DMS153 (cell line): ENCODE measurements at regions not wholly inside any gene's neighbourhood (a gene's known extent, or its start where the extent isn't known, plus 50 kb on each side); places are given as distances from the start of the nearest gene placed in this dataset.
"Not testable (repeated sequence)": the region's sequence is repeated elsewhere in the genome, so short reads cannot be mapped to it uniquely, and the experiment has no call there.

Experiments used
- DNase-seq: peaks from one replicate; lab custom pipeline; 2025; lab: John Stamatoyannopoulos, UW

DNA sequence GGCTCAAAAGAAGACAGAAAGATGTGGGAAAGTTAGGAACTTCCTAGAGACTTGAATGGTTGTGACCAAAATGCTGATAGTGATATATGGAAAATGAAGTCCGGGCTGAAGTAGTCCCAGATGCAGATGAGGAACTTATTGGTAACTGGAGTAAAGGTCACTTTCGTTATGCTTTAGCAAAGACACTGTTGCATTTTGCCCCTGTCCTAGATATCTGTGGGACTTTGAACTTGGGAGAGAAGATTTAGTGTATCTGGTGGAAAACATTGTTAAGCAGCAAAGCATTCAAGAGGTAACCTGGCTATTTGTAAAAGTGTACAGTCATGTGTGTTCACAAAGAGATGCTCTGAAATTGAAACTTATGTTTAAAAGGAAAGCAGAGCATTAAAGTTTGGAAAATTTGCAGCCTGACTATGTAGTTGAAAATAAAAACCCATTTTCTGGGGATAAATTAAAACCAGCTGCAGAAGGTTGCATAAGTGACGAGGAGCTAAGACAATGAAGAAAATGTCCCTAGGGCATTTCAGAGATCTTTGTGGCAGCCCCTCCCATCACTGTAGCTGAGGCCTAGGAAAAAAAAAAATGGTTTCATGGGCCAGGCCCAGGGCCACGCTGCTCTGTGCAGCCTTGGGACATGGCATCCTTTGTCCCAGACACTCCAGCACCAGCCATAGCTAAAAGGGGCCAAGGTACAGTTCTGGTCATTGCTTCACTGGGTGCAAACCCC, 1692.2 kb downstream of the HACE1 start:
- DNase-seq = no peak

- no peak for DNase-seq
Observed at GRCh38 chr6:103154779-103155572, 1704.7 kb downstream of the HACE1 start.

DNA sequence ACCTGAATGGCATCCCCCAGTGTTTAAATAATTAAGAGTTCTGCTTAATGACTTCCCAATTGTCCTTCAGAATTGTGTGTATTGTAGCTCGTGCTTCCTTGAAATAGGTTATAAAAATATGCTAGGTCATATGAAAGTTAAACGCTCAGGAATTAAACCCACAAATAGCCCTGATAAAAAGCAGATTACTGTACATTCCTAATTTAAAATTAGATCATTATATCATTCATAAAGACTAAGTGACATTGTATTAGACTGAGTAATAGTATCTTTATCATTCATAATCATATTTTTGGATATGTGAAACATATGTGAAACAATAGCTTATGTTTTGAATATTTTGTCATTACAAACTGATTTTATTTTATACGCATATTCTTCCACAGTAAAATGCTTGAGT, 1706.7 kb downstream of the HACE1 start:
- no peak for DNase-seq

DNA sequence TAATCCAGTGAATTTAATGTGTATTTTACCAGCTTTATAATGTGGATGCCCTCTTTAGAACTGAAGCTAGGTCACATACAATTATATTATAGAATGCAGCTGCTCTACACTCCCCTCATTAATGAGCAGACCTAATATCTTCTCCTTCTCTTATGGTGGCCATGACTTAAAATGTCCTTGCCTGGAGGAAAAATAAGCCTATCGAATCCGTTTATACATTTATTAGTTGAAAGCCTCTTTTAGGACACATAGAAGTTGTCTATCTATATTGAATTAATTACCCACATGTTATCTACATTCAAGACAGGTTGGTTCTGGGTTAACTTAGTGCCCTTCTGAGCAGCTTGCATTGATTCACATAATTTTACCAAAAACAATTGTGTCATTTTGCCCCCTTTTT, 1716.8 kb downstream of the HACE1 start:
- no peak for DNase-seq

GRCh38 chr6:103140308-103141027, 1719.3 kb downstream of the HACE1 start:
- no peak for DNase-seq

- DNase-seq = no peak
Observed at GRCh38 chr6:103139377-103139776, 1720.3 kb downstream of the HACE1 start.

DNA sequence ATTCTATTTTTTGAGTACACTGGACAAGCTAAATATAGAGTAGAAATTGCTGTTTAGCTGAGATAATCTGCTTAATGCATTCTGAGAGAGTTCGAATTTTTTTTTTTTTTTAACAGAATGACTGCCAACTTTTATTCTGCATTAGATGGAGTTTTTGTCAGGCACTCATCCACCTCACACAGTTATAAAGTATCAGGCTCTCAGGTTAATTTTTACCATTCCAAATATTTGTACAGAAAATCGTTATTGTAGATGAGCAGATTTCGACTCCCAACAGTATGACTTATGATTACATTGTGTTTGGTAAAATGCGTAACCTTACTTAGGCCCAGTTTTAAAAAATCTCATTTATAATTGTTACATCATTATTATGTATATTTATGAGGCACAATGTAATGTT, 1731.0 kb downstream of the GRIK2 start:
- no peak for DNase-seq

DNA sequence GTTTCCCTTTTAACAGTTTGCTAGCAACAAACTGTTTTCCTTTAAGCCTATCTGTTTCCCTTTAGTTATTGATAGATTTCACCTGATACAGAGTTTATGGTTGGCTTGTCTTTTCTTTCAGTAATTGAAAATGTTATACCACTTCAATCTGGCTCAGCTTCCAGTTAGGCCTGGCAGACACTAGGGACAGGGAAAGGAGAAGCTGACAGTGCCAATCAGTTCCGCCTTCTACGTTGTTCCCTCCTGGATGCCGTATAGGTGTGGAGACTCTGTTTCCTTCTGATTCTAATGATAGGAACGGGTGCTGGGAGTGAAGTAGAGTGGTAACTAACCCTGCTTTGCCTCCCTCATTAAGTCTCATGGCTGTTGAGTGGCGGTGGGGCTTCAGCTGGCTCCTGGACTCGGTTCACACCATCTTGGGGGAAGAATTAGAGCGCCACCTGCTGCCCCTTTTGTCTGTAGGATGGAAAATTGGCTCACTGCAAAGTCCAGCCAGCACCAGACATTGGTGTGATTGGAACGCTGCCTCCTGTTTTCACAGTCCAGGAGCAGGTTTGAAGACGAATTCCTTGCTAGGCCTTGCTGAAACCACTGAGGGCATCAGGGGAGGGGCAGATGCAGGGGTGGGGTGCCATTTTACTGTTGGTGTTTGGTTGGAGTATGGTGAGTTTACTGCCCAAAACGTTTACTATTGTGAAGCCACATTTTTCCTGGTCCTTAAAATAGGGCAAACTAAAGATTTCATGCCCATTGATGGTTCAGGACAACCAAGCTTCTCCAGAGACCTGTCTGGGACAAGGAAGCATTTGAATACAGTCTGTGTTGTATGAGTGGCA, 1729.5 kb downstream of the GRIK2 start:
- peak; percentile 23 for DNase-seq

DNA sequence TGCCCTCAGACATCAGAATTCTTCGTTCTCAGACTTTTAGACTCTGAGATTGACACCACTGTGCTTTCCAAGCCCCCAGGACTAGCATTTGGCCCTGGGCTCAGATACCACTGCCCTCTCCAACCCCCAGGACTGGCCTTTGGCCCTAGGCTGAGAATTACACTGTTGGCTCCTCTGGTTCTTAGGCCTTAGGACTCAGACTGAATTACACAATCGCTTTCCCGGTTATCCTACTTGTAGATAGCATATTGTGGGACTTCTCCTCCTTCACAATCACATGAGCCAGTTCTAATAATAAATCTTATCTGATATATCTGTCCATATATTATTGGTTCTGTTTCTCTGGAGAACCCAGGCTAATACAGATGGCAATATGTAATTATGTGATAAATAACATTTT, 1725.5 kb downstream of the GRIK2 start:
- DNase-seq = no peak

DNA sequence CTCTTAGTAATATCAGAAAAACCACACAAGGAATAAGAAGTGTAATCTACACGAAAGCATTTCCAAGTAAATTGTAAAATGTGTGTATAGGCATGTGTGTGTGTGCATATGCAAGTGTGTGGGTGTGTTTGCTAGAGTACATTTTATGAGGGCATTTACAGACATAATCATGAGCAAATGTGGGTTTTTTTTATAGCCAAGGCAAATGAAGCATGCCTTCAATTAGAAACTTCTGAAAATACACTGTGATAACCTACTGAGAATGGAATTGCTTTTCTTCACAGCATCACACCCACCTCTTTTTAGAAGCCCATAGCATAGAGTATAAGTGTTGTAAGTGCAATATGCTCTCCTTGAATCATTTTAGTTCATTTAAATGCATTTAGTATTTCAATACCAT, 1721.1 kb downstream of the GRIK2 start:
- no peak for DNase-seq

DNA sequence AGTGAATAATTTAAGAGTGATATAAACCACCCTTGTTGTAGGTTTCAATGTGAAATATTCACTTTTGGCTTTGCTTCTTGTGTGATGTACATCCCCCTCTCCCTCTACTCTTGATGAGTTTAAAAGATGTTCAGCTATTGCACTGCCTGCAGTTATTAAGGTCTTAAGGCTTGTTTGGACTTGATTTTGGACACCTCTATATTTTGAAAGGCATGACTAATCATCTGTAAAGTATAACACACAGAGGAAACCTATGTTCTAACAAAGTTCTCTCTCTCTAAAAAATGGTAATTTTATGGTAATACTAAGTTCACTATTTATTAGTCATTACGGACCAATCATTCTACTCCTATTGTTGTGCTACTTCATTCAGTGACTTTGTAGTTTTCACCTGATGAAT, 1719.9 kb downstream of the GRIK2 start:
- DNase-seq = no peak

GRCh38 chr6:103107985-103108384, 1714.5 kb downstream of the GRIK2 start:
- DNase-seq = no peak

DNA sequence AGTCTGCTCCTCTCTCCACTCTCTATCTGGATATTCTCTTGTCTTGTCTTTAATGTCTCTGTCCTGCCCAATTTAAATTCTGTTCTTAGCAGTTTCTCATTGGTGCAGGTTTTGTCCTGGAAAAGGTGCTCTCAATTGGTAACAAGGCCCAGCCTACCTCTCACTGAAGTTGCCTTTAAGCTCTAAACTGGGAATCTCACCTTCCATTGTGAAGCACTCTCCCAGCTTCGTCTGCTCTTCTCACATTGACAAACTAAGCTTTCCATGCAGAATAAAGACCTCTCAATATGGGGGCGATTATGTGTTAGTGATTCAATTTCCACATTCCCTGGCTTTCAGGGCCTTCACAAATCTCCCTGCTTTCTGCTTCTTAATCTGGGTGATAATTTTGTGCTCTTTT, 1712.2 kb downstream of the GRIK2 start:
- DNase-seq = no peak

- DNase-seq = no peak
Observed at GRCh38 chr6:103101267-103101666, 1707.8 kb downstream of the GRIK2 start.

- not testable (repeated sequence) for DNase-seq
Observed at GRCh38 chr6:103092414-103092813, 1698.9 kb downstream of the GRIK2 start.

DNA sequence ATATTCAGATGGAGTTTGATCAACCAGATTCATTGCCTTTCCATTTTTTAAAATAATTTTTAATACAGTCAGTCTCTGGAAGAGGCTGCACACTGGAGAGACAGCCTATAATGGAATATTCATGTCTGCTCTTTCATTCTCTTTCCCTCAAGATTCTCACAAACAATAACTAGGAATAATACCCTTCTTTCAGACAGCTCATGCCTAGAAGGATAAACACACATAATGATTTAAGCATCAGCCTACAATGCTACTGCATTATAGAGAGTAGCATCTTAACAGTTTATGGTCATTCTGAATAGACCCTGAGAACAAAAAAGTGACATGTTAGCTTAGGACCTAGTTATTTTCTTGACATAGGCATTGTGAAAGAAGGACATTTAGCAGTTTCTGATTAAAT, 1692.3 kb downstream of the GRIK2 start:
- DNase-seq = no peak

GRCh38 chr6:103081876-103082630, 1688.5 kb downstream of the GRIK2 start:
- no peak for DNase-seq

- DNase-seq = no peak
Observed at GRCh38 chr6:103081126-103081525, 1687.6 kb downstream of the GRIK2 start.

- no peak for DNase-seq
Observed at GRCh38 chr6:103080497-103080896, 1687.0 kb downstream of the GRIK2 start.

DNA sequence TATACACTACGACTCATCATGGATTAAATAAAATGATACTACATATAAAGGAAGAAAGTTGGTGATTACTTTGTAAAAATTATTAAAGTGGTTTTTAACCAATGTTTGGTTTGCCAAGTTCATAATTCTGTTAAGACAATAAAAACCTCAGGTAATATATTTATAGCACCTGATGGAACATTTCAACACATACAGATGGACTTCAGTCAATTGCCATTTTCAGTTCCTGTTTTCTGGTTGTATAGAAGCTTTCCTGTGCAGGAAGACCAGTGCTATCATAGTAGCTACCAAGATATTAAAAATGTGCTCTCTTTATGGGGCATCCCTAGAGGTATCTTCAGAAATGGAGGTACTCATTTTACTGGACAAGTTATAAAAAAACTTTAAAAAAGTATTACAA, 1686.4 kb downstream of the GRIK2 start:
- DNase-seq = no peak

- no peak for DNase-seq
Observed at GRCh38 chr6:103062136-103062535, 1668.6 kb downstream of the GRIK2 start.
